ENCODE measurements at regions not wholly inside any gene's neighbourhood (a gene's known extent, or its start where the extent isn't known, plus 50 kb on each side); places are given as distances from the start of the nearest gene placed in this dataset.
"Not testable (repeated sequence)": the region's sequence is repeated elsewhere in the genome, so short reads cannot be mapped to it uniquely, and the experiment has no call there.

DNA sequence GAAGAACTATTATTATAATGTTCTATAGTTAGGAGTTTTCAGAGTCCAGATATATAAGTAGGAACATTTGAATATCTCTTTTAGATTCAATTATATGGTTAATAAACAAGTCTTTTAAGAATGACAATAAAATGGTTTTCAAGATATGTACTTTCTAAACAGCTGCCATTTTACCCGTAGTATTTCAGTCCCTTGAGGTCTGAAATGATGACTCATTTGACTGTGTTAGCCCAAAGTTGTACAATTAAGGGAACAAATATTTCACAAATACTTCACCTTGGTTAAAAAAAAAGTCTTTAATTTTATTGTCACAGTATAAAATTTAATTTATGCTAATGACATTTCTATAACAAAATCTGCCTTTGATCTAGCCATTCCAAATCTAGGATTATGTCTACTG, 91.6 kb upstream of the TANK start (continued):
- TF ChIP-seq OSR1 (CRISPR knock-in tag; IDR thresholded peaks at IDR 0.05) (no peak), CSDC2 (CRISPR knock-in tag; IDR thresholded peaks at IDR 0.05) (no peak), SNAI2 (CRISPR knock-in tag; IDR thresholded peaks at IDR 0.05) (no peak), ZC3H10 (CRISPR knock-in tag; IDR thresholded peaks at IDR 0.05) (no peak)
- TF ChIP-seq, protein P1, sequence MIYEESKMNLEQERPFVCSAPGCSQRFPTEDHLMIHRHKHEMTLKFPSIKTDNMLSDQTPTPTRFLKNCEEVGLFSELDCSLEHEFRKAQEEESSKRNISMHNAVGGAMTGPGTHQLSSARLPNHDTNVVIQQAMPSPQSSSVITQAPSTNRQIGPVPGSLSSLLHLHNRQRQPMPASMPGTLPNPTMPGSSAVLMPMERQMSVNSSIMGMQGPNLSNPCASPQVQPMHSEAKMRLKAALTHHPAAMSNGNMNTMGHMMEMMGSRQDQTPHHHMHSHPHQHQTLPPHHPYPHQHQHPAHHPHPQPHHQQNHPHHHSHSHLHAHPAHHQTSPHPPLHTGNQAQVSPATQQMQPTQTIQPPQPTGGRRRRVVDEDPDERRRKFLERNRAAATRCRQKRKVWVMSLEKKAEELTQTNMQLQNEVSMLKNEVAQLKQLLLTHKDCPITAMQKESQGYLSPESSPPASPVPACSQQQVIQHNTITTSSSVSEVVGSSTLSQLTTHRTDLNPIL (CRISPR knock-in tag; IDR thresholded peaks at IDR 0.05; ENCODE audit: low read depth), result no peak

DNA sequence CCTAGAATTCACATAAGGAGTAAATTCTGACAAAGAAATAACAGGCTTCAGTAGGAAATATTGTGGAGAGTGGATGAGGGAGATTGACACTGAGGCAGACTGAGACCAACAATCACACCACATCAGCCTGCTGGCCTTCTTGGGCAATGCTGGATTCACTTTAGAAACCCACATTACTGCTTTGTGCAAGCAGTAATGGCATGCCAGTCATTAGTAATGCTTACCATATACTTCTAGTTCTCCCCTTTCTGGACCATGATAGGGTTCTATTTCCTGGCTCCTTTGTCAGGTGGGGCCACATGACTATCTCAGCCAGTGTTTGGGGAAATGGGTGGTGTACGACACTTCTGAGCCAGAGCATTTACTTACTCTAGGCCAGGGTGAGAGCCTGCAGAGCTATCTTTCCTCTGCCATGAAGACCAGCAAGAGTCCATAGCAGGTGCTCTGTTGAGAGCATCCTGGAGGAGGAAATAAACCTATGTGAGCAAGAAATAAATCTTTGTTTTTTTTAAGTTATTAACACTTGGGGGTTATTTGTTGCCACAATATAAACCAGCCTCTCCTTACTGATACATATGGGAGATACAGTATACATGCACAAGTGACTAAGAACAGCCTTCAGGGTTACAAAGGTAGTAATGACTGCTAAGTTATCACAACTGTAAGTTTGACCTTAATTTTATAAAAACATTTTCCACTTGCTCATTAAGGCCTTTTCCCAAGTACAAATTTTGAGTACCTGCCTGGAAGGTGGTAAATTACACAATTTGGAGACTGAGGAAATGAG, 89.3 kb upstream of the TANK start:
- TF ChIP-seq ZFP30 (CRISPR knock-in tag; IDR thresholded peaks at IDR 0.05) (no peak), TCF4 (CRISPR knock-in tag; IDR thresholded peaks at IDR 0.05; ENCODE audit: borderline replicate concordance) (no peak), ARNTL (CRISPR knock-in tag; IDR thresholded peaks at IDR 0.05; ENCODE audit: borderline replicate concordance, low read depth) (no peak), BACH2 (CRISPR knock-in tag; IDR thresholded peaks at IDR 0.05; ENCODE audit: borderline replicate concordance) (no peak), RARB (CRISPR knock-in tag; IDR thresholded peaks at IDR 0.05) (no peak), CSDC2 (CRISPR knock-in tag; IDR thresholded peaks at IDR 0.05) (no peak), ISL1 (CRISPR knock-in tag; IDR thresholded peaks at IDR 0.05) (no peak)
- TF ChIP-seq, protein P2, sequence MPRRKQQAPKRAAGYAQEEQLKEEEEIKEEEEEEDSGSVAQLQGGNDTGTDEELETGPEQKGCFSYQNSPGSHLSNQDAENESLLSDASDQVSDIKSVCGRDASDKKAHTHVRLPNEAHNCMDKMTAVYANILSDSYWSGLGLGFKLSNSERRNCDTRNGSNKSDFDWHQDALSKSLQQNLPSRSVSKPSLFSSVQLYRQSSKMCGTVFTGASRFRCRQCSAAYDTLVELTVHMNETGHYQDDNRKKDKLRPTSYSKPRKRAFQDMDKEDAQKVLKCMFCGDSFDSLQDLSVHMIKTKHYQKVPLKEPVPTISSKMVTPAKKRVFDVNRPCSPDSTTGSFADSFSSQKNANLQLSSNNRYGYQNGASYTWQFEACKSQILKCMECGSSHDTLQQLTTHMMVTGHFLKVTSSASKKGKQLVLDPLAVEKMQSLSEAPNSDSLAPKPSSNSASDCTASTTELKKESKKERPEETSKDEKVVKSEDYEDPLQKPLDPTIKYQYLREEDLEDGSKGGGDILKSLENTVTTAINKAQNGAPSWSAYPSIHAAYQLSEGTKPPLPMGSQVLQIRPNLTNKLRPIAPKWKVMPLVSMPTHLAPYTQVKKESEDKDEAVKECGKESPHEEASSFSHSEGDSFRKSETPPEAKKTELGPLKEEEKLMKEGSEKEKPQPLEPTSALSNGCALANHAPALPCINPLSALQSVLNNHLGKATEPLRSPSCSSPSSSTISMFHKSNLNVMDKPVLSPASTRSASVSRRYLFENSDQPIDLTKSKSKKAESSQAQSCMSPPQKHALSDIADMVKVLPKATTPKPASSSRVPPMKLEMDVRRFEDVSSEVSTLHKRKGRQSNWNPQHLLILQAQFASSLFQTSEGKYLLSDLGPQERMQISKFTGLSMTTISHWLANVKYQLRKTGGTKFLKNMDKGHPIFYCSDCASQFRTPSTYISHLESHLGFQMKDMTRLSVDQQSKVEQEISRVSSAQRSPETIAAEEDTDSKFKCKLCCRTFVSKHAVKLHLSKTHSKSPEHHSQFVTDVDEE (CRISPR knock-in tag; IDR thresholded peaks at IDR 0.05), result no peak
- TF ChIP-seq, protein P1 (CRISPR knock-in tag; IDR thresholded peaks at IDR 0.05; ENCODE audit: low read depth), result no peak
- TF ChIP-seq, protein P3, sequence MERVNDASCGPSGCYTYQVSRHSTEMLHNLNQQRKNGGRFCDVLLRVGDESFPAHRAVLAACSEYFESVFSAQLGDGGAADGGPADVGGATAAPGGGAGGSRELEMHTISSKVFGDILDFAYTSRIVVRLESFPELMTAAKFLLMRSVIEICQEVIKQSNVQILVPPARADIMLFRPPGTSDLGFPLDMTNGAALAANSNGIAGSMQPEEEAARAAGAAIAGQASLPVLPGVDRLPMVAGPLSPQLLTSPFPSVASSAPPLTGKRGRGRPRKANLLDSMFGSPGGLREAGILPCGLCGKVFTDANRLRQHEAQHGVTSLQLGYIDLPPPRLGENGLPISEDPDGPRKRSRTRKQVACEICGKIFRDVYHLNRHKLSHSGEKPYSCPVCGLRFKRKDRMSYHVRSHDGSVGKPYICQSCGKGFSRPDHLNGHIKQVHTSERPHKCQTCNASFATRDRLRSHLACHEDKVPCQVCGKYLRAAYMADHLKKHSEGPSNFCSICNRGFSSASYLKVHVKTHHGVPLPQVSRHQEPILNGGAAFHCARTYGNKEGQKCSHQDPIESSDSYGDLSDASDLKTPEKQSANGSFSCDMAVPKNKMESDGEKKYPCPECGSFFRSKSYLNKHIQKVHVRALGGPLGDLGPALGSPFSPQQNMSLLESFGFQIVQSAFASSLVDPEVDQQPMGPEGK (CRISPR knock-in tag; IDR thresholded peaks at IDR 0.05; ENCODE audit: borderline replicate concordance), result no peak
- no peak for ATAC-seq

DNA sequence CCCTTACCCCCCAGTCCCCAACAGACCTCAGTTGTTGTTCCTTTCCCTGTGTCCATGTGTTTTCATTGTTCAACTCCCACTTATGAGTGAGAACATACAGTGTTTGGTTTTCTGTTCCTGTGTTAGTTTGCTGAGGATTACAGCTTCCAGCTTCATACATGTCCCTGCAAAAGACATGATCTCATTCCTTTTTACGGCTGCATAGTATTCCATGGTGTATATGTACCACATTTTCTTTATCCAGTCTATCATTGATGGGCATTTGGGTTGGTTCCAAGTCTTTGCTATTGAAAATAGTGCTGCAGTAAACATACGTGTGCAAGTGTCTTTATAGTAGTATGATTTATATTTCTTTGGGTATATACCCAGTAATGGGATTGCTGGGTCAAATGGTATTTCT, 87.8 kb upstream of the TANK start:
- ATAC-seq, result not testable (repeated sequence)
- peak; percentile 56; the same call in 1 of the 2 replicates for TF ChIP-seq ZNF8 (CRISPR knock-in tag; IDR thresholded peaks at IDR 0.05)

DNA sequence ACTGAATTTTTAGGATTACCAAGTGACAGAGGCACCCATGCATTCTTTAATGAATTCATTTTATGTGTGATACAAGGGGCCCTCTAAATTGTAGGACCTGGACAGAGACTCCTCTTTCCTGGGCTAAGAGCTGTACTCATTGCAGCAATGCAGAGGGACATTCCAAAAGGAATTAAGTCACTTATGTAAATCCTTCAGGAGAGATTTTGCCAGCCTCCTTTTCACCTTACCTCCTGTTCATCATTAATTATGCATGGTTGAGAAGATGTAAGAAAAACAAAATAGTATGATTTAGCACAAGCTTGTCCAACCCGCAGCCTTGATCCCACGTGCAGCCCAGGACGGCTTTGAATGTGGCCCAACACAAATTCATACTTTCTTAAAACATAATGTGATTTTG, 84.5 kb upstream of the TANK start:
- ATAC-seq, result no peak
- TF ChIP-seq ZNF565 (CRISPR knock-in tag; conservative IDR thresholded peaks at IDR 0.05; ENCODE audit: low read depth) (no peak), TCF4 (CRISPR knock-in tag; IDR thresholded peaks at IDR 0.05; ENCODE audit: borderline replicate concordance) (no peak), OSR1 (CRISPR knock-in tag; IDR thresholded peaks at IDR 0.05) (no peak), ZNF70 (CRISPR knock-in tag; IDR thresholded peaks at IDR 0.05) (no peak), ZC3H10 (CRISPR knock-in tag; IDR thresholded peaks at IDR 0.05) (no peak), SNAI2 (CRISPR knock-in tag; IDR thresholded peaks at IDR 0.05) (no peak), ISL1 (CRISPR knock-in tag; IDR thresholded peaks at IDR 0.05) (no peak), ZFP3 (CRISPR knock-in tag; IDR thresholded peaks at IDR 0.05) (no peak), ZNF8 (CRISPR knock-in tag; IDR thresholded peaks at IDR 0.05) (no peak), ARNTL (CRISPR knock-in tag; IDR thresholded peaks at IDR 0.05; ENCODE audit: borderline replicate concordance, low read depth) (no peak), ZFP30 (CRISPR knock-in tag; IDR thresholded peaks at IDR 0.05) (no peak), GLIS3 (CRISPR knock-in tag; IDR thresholded peaks at IDR 0.05) (no peak)
- TF ChIP-seq, protein P3 (CRISPR knock-in tag; IDR thresholded peaks at IDR 0.05; ENCODE audit: borderline replicate concordance), result no peak
- TF ChIP-seq, protein P4, sequence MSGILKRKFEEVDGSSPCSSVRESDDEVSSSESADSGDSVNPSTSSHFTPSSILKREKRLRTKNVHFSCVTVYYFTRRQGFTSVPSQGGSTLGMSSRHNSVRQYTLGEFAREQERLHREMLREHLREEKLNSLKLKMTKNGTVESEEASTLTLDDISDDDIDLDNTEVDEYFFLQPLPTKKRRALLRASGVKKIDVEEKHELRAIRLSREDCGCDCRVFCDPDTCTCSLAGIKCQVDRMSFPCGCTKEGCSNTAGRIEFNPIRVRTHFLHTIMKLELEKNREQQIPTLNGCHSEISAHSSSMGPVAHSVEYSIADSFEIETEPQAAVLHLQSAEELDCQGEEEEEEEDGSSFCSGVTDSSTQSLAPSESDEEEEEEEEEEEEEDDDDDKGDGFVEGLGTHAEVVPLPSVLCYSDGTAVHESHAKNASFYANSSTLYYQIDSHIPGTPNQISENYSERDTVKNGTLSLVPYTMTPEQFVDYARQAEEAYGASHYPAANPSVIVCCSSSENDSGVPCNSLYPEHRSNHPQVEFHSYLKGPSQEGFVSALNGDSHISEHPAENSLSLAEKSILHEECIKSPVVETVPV (CRISPR knock-in tag; IDR thresholded peaks at IDR 0.05), result no peak
- TF ChIP-seq, protein P1 (CRISPR knock-in tag; IDR thresholded peaks at IDR 0.05; ENCODE audit: low read depth), result no peak
- TF ChIP-seq, protein P5, sequence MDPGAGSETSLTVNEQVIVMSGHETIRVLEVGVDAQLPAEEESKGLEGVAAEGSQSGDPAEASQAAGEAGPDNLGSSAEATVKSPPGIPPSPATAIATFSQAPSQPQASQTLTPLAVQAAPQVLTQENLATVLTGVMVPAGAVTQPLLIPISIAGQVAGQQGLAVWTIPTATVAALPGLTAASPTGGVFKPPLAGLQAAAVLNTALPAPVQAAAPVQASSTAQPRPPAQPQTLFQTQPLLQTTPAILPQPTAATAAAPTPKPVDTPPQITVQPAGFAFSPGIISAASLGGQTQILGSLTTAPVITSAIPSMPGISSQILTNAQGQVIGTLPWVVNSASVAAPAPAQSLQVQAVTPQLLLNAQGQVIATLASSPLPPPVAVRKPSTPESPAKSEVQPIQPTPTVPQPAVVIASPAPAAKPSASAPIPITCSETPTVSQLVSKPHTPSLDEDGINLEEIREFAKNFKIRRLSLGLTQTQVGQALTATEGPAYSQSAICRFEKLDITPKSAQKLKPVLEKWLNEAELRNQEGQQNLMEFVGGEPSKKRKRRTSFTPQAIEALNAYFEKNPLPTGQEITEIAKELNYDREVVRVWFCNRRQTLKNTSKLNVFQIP (CRISPR knock-in tag; IDR thresholded peaks at IDR 0.05; ENCODE audit: borderline replicate concordance, low read depth), result no peak

All from SK-N-SH treated with all-trans-retinoic acid at 6 μM for 48 hours (cell line).